ENCODE measurements at regions not wholly inside any gene's neighbourhood (a gene's known extent, or its start where the extent isn't known, plus 50 kb on each side); places are given as distances from the start of the nearest gene placed in this dataset.

DNA sequence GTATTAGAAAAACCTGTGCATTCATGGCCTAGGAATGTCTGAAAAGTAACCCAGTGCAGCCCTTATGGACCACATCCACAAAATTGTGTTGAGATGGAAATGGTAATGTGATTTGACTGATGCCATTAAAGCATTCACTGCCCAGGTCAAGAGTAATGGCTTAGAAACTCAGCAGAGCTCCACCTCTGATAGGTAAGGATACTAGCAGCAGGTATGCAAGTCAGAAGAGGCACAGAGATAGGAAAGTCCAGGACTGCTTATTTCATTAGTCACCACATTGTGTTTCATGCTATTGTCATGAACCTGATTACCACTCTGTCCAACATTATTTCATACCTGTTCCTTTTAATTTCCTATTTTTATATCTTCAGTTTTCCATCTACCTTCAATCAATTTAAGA, 2042.2 kb downstream of the ARAP2 start:
- no peaks in the 10 kb centered on the region for H3K23me2 ChIP-seq (ENCODE audit: low read depth, low read length)
- no peaks in the 10 kb centered on the region for H3K27me3 ChIP-seq (replicated peaks in 1 of 4; ENCODE audit: control insufficient read depth in 3 of 4, extremely low read depth in 1 of 4, insufficient read depth in 3 of 4, low read length in 3 of 4)
- no peak overlapping the region for H3K4me2 ChIP-seq (ENCODE audit: insufficient read depth in 1 of 2, low read depth in 2 of 2, low read length in 2 of 2)
- no peak overlapping the region for H3K4ac ChIP-seq (replicated peaks; ENCODE audit: insufficient read length, low read depth, low read length)
- H3K4me1 ChIP-seq (replicated peaks in 1 of 4; ENCODE audit: control insufficient read depth in 3 of 4, insufficient read depth in 4 of 4, low read length in 3 of 4): no peaks in the 10 kb centered on the region
- H3K27ac ChIP-seq (ENCODE audit: low read depth, low read length): no peak overlapping the region
- H3K79me2 ChIP-seq (ENCODE audit: control insufficient read depth in 1 of 2, insufficient read depth in 2 of 2, low read length in 2 of 2): no peaks in the 10 kb centered on the region
- no peak overlapping the region for H3K18ac ChIP-seq (ENCODE audit: extremely low read depth, low read length)
- no peak for FAIRE-seq
- H3K56ac ChIP-seq (replicated peaks; ENCODE audit: insufficient read length, low read depth, low read length): no peak overlapping the region
- DNase-seq (ENCODE audit: low read depth in 1 of 2, low spot score in 2 of 2): no peak
- no peak overlapping the region for H3K23ac ChIP-seq (ENCODE audit: insufficient read length)
- peaks cover 0 to 7% (median 0%) of the 10 kb centered on the region in 4 experiments; a peak in 1 of 8 replicates for H3K36me3 ChIP-seq (ENCODE audit: control insufficient read depth in 2 of 4, insufficient read depth in 4 of 4, low read length in 3 of 4)
- TF ChIP-seq BRCA1 (IDR thresholded peaks at IDR 0.05; ENCODE audit: low read depth, low read length) (no peak), SRF (IDR thresholded peaks at IDR 0.05; ENCODE audit: low read depth, low read length) (no peak), CHD2 (IDR thresholded peaks at IDR 0.05; ENCODE audit: low read length) (no peak), RBBP5 (IDR thresholded peaks at IDR 0.05; ENCODE audit: borderline replicate concordance, low read depth, low read length) (no peak), RAD21 (IDR thresholded peaks at IDR 0.05 in 1 of 2, conservative IDR thresholded peaks at IDR 0.05 in 1 of 2; ENCODE audit: low read depth in 2 of 2, low read length in 2 of 2) (no peak), HDAC2 (IDR thresholded peaks at IDR 0.05; ENCODE audit: borderline replicate concordance in 1 of 2, low read depth in 2 of 2, low read length in 2 of 2) (no peak), BCL11A (IDR thresholded peaks at IDR 0.05; ENCODE audit: low read depth in 2 of 2, low read length in 2 of 2) (no peak), ASH2L (IDR thresholded peaks at IDR 0.05; ENCODE audit: low read length) (no peak), ZNF274 (IDR thresholded peaks at IDR 0.05; ENCODE audit: borderline replicate concordance, extremely low read depth, low read length) (no peak), NANOG (IDR thresholded peaks at IDR 0.05; ENCODE audit: insufficient read depth, low read depth, low read length, poor library complexity, severe bottlenecking) (no peak), KDM1A (IDR thresholded peaks at IDR 0.05; ENCODE audit: borderline replicate concordance, low read length) (no peak), POLR2AphosphoS5 (IDR thresholded peaks at IDR 0.05; ENCODE audit: low read depth, low read length) (no peak)
- no peak overlapping the region for H2BK5ac ChIP-seq (ENCODE audit: low read depth, low read length)
- H2AFZ ChIP-seq (ENCODE audit: low read length): no peak overlapping the region
- POLR2A ChIA-PET (ENCODE audit: partially characterized antibody): no interaction called here
- no peaks in the 10 kb centered on the region for H3K79me1 ChIP-seq (ENCODE audit: low read depth, low read length)
- CTCF ChIA-PET (ENCODE audit: partially characterized antibody): interaction anchor here (1.0 to 2.1 kb wide), 3 partner anchors 12 to 44 kb away, joined by 3 to 4 read pairs (median 3); no protein-coding TSS in a partner anchor
- H4K5ac ChIP-seq (ENCODE audit: insufficient read length, low read depth, low read length): no peak overlapping the region
- H4K91ac ChIP-seq (replicated peaks; ENCODE audit: insufficient read length, low read length): no peak overlapping the region
- no peak overlapping the region for H2BK15ac ChIP-seq (ENCODE audit: low read length)
- no peak overlapping the region for H2AK5ac ChIP-seq (ENCODE audit: low read depth, low read length)
- no peak overlapping the region for H2BK12ac ChIP-seq (ENCODE audit: low read depth, low read length)
- no peak overlapping the region for H3K4me3 ChIP-seq (ENCODE audit: extremely low read depth in 1 of 4, insufficient read depth in 2 of 4, low read depth in 3 of 4, low read length in 4 of 4)
- no peak overlapping the region for H3K9ac ChIP-seq (replicated peaks in 1 of 4; ENCODE audit: extremely low read depth in 1 of 4, low read depth in 3 of 4, low read length in 3 of 4)
- no peak overlapping the region for H2BK120ac ChIP-seq (replicated peaks; ENCODE audit: low read depth, low read length)
- H4K20me1 ChIP-seq (replicated peaks in 1 of 2; ENCODE audit: control insufficient read depth in 1 of 2, insufficient read depth in 2 of 2, low read length in 2 of 2): no peaks in the 10 kb centered on the region
- H2BK20ac ChIP-seq (ENCODE audit: low read length): no peak overlapping the region
- no peak overlapping the region for H3K14ac ChIP-seq (ENCODE audit: insufficient read length)
- no peak overlapping the region for H4K8ac ChIP-seq (ENCODE audit: extremely low read depth, insufficient read depth, low read length)
- H3K9me3 ChIP-seq (ENCODE audit: insufficient read depth in 2 of 2, low read depth in 1 of 2, low read length in 1 of 2): peaks cover 16% of the 10 kb centered on the region in 2 experiments
